IMR-90 (cell line): ENCODE measurements at regions not wholly inside any gene's neighbourhood (a gene's known extent, or its start where the extent isn't known, plus 50 kb on each side); places are given as distances from the start of the nearest gene placed in this dataset.

Source experiments
- ATAC-seq: fragments of 200-7000 bp; cut with Tn5 transposase; 2 replicates; pipeline ENCODE4 v1.9.1; 2020; ENCODE audit warnings: low read depth, mild to moderate bottlenecking, moderate library complexity
- BruUV-seq: library from RNA; stranded (reverse); fragments of 400-500 nt; replicated peaks from 2 replicates; lab custom pipeline; 2021; lab: Mats Ljungman, UMichigan
- CTCF ChIA-PET: fragments of 300-600 bp; formaldehyde crosslinking; extraction: SDS; loops from one replicate; lab custom pipeline; 2021; ENCODE audit warnings: antibody characterized with exemption; lab: Yijun Ruan, JAX
- POLR2A ChIA-PET: fragments of 300-600 bp; sonication (Branson Sonifier 250); formaldehyde crosslinking; loops from one replicate; lab custom pipeline; 2022; ENCODE audit warnings: antibody characterized with exemption; ENCODE audit not compliant: unreplicated experiment; lab: Charles Lee
- DNase-seq: peaks from one replicate; pipeline ENCODE4 v3.0.0; 2013
- H2AFZ ChIP-seq: replicated peaks from 2 replicates; pipeline ENCODE3; 2013; ENCODE audit warnings: low read length, mild to moderate bottlenecking; ENCODE audit not compliant: poor library complexity
- H2AK5ac ChIP-seq: 2 replicates; pipeline ENCODE4 v1.6.1; 2013; ENCODE audit warnings: low read depth, low read length, inconsistent platforms
- H2AK9ac ChIP-seq: replicated peaks from 2 replicates; pipeline ENCODE3; 2013; ENCODE audit warnings: mild to moderate bottlenecking, low read depth, low read length, moderate library complexity; ENCODE audit not compliant: poor library complexity
- H2BK120ac ChIP-seq: 2 replicates; pipeline ENCODE4 v1.6.1; 2013; ENCODE audit warnings: low read depth, low read length, inconsistent platforms
- H2BK15ac ChIP-seq: 3 replicates; pipeline ENCODE4 v1.6.1; 2013; ENCODE audit warnings: low read depth, low read length, inconsistent platforms
- H2BK20ac ChIP-seq: 2 replicates; pipeline ENCODE4 v1.6.1; 2013; ENCODE audit warnings: low read depth, mild to moderate bottlenecking, inconsistent platforms, low read length, moderate library complexity
- H2BK5ac ChIP-seq: 2 replicates; pipeline ENCODE4 v1.6.1; 2013; ENCODE audit warnings: mild to moderate bottlenecking, low read depth, low read length, inconsistent platforms; ENCODE audit not compliant: poor library complexity, severe bottlenecking
- H3K14ac ChIP-seq: replicated peaks from 2 replicates; pipeline ENCODE4 v1.6.1; 2013; ENCODE audit warnings: low read depth, low read length, inconsistent platforms
- H3K18ac ChIP-seq: 2 replicates; pipeline ENCODE4 v1.6.1; 2013; ENCODE audit warnings: low read depth, low read length, control low read depth
- H3K23ac ChIP-seq: 2 replicates; pipeline ENCODE4 v1.6.1; 2013; ENCODE audit warnings: low read depth, low read length, inconsistent platforms
- H3K27ac ChIP-seq: 2 replicates; pipeline ENCODE4 v1.5.1; 2013; ENCODE audit warnings: mild to moderate bottlenecking, control low read depth, low read length; ENCODE audit not compliant: insufficient read depth
- H3K27me3 ChIP-seq: 2 replicates; pipeline ENCODE4 v1.6.1; 2013; ENCODE audit warnings: low read length; ENCODE audit not compliant: control insufficient read depth, insufficient read depth
- H3K36me3 ChIP-seq: 2 replicates; pipeline ENCODE4 v1.6.1; 2013; ENCODE audit warnings: low read length, mixed read lengths; ENCODE audit not compliant: control insufficient read depth, insufficient read depth
- H3K4ac ChIP-seq: 2 replicates; pipeline ENCODE4 v1.6.1; 2013; ENCODE audit warnings: low read depth, low read length, inconsistent platforms
- H3K4me1 ChIP-seq: 2 replicates; pipeline ENCODE4 v1.6.1; 2013; ENCODE audit warnings: low read length, mixed read lengths; ENCODE audit not compliant: control insufficient read depth, insufficient read depth
- H3K4me2 ChIP-seq: 2 replicates; pipeline ENCODE4 v1.6.1; 2013; ENCODE audit warnings: low read depth, mild to moderate bottlenecking, control low read depth, low read length, moderate library complexity
- H3K4me3 ChIP-seq: 2 replicates; pipeline ENCODE4 v1.5.1; 2013; ENCODE audit warnings: low read depth, mild to moderate bottlenecking, control low read depth, low read length, moderate library complexity; ENCODE audit not compliant: insufficient read depth
- H3K56ac ChIP-seq: 2 replicates; pipeline ENCODE4 v1.6.1; 2013; ENCODE audit warnings: low read length, inconsistent platforms; ENCODE audit not compliant: insufficient read depth; ENCODE audit errors: extremely low read depth
- H3K79me1 ChIP-seq, 2 experiments: 2 replicates each; pipeline ENCODE4 v1.6.1; 2013; ENCODE audit warnings: low read length in 2 of 2, inconsistent platforms in 1 of 2, low read depth in 1 of 2
- H3K9ac ChIP-seq: 2 replicates; pipeline ENCODE4 v1.6.1; 2013; ENCODE audit warnings: low read depth, low read length, control low read depth
- H3K9me1 ChIP-seq: 2 replicates; pipeline ENCODE4 v1.6.1; 2013; ENCODE audit warnings: low read length, inconsistent platforms; ENCODE audit not compliant: insufficient read depth
- H3K9me3 ChIP-seq: 2 replicates; pipeline ENCODE4 v1.6.1; 2013; ENCODE audit warnings: low read length; ENCODE audit not compliant: control insufficient read depth, insufficient read depth
- H4K20me1 ChIP-seq: 2 replicates; pipeline ENCODE4 v1.6.1; 2013; ENCODE audit warnings: low read length, inconsistent platforms; ENCODE audit not compliant: insufficient read depth
- H4K5ac ChIP-seq: 2 replicates; pipeline ENCODE4 v1.6.1; 2013; ENCODE audit warnings: mild to moderate bottlenecking, low read depth, low read length, control low read depth
- H4K8ac ChIP-seq, 2 experiments: 2 replicates each; pipeline ENCODE4 v1.6.1; 2013; ENCODE audit warnings: low read depth in 2 of 2, low read length in 2 of 2, control low read depth in 1 of 2, inconsistent platforms in 1 of 2
- H4K91ac ChIP-seq: 2 replicates; pipeline ENCODE4 v1.6.1; 2013; ENCODE audit warnings: low read depth, low read length, inconsistent platforms; ENCODE audit not compliant: insufficient read depth
- CEBPB ChIP-seq: IDR thresholded peaks from 2 replicates; pipeline ENCODE4 v1.6.1; 2012; ENCODE audit warnings: low read depth, low read length, improper control_type of control experiment
- CTCF ChIP-seq: conservative IDR thresholded peaks from 2 replicates; pipeline ENCODE4 v1.5.1; 2012; ENCODE audit warnings: mild to moderate bottlenecking, low read depth, low read length, improper control_type of control experiment
- ELK1 ChIP-seq: fragments of 150-350 bp; IDR thresholded peaks from 2 replicates; pipeline ENCODE4 v1.6.1; 2016; ENCODE audit warnings: low read depth, mild to moderate bottlenecking, low read length, moderate library complexity, borderline replicate concordance
- FOS ChIP-seq: fragments of 150-350 bp; IDR thresholded peaks from 2 replicates; pipeline ENCODE4 v1.6.1; 2016; ENCODE audit warnings: low read depth, low read length
- MAFK ChIP-seq: IDR thresholded peaks from 2 replicates; pipeline ENCODE4 v1.6.1; 2012; ENCODE audit warnings: low read depth, low read length, improper control_type of control experiment
- NFE2L2 ChIP-seq: fragments of 150-350 bp; IDR thresholded peaks from 2 replicates; pipeline ENCODE4 v1.6.1; 2016; ENCODE audit warnings: low read depth, mild to moderate bottlenecking, low read length
- POLR2A ChIP-seq: IDR thresholded peaks from 2 replicates; pipeline ENCODE4 v1.6.1; 2012; ENCODE audit warnings: mild to moderate bottlenecking, low read depth, low read length
- RAD21 ChIP-seq: IDR thresholded peaks from 2 replicates; pipeline ENCODE4 v1.6.1; 2012; ENCODE audit warnings: low read length, improper control_type of control experiment
- RCOR1 ChIP-seq: IDR thresholded peaks from 2 replicates; pipeline ENCODE4 v1.6.1; 2012; ENCODE audit warnings: mild to moderate bottlenecking, low read length, improper control_type of control experiment; ENCODE audit not compliant: insufficient replicate concordance
- RFX5 ChIP-seq: IDR thresholded peaks from 2 replicates; pipeline ENCODE4 v1.8.0; 2012; ENCODE audit warnings: low read depth, mild to moderate bottlenecking, low read length, moderate library complexity
- SMC3 ChIP-seq: fragments of 150-350 bp; IDR thresholded peaks from 2 replicates; pipeline ENCODE4 v1.6.1; 2016; ENCODE audit warnings: low read depth, mild to moderate bottlenecking, antibody characterized with exemption, low read length, moderate library complexity
- USF2 ChIP-seq: fragments of 150-350 bp; IDR thresholded peaks from 2 replicates; pipeline ENCODE4 v1.6.1; 2017; ENCODE audit warnings: mild to moderate bottlenecking, antibody characterized with exemption, low read length, low read depth
- WGBS, 2 experiments: methylation state at CpG; one replicate each; pipeline versions ENCODE4 v1.1.5 to v1.1.7; 2013; ENCODE audit warnings: missing lambda C conversion rate in 2 of 2; ENCODE audit not compliant: insufficient read length in 1 of 2; ENCODE audit errors: extremely low coverage in 2 of 2; 5-methylcytosine and 5-hydroxymethylcytosine counted together
- dilution Hi-C: fragments of 300-500 bp; cut with HindIII; formaldehyde crosslinking; loops from one replicate; pipeline ENCODE4 v1.14.3; 2018; ENCODE audit warnings: low sequenced_read_pairs; ENCODE audit not compliant: unreplicated experiment
- in situ Hi-C: fragments of 300-500 bp; cut with MboI; formaldehyde crosslinking; loops from 3 replicates; pipeline ENCODE4 v1.14.3; 2019; ENCODE audit warnings: low sequenced_read_pairs, inconsistent platforms, mixed read lengths
- intact Hi-C: fragments of 100-400 bp; cut with micrococcal nuclease; formaldehyde crosslinking; loops from 2 replicates; pipeline ENCODE4 v1.10.0; 2022

GRCh38 chr14:95440951-95441350, 75.5 kb downstream of the SYNE3 start (continued):
- no peak for TF ChIP-seq USF2
- no peak for TF ChIP-seq POLR2A

- no peak for ATAC-seq
- H4K5ac ChIP-seq = no peak overlapping the region
- no peak overlapping the region for H3K14ac ChIP-seq
- no peaks in the 10 kb centered on the region for H3K79me1 ChIP-seq
- POLR2A ChIA-PET = interaction anchor here (0.6 kb wide), 1 partner anchor 10 kb away, joined by 4 read pairs; no protein-coding TSS in a partner anchor
- H3K18ac ChIP-seq = no peak overlapping the region
- no peak overlapping the region for H3K56ac ChIP-seq
- H2BK120ac ChIP-seq = no peak overlapping the region
- H2AK5ac ChIP-seq = no peak overlapping the region
- no peak overlapping the region for H3K4me3 ChIP-seq
- H3K36me3 ChIP-seq = peaks cover 8% of the 10 kb centered on the region; the same call in 1 of the 2 replicates
- intact Hi-C loops = no loop called here
- DNase-seq = peak; percentile 15
- H3K9me1 ChIP-seq = peaks cover 2% of the 10 kb centered on the region; the same call in 1 of the 2 replicates
- H4K91ac ChIP-seq = no peak overlapping the region
- TF ChIP-seq RCOR1 (no peak), NFE2L2 (no peak), FOS (no peak), ELK1 (no peak), CEBPB (no peak), RAD21 (no peak), CTCF (no peak), USF2 (no peak), MAFK (no peak), RFX5 (no peak), SMC3 (no peak), POLR2A (no peak)
- no peak overlapping the region for H4K8ac ChIP-seq
- no peak overlapping the region for H2AFZ ChIP-seq
- H2BK20ac ChIP-seq = no peak overlapping the region
- H3K9me3 ChIP-seq = no peaks in the 10 kb centered on the region
- CTCF ChIA-PET = interaction anchor here (1.2 to 1.3 kb wide), 2 partner anchors 12 to 87 kb away, joined by 4 to 5 read pairs; no protein-coding TSS in a partner anchor
- H2BK5ac ChIP-seq = no peak overlapping the region
- dilution Hi-C loops = no loop called here
- no TSS peak for BruUV-seq
- 100% methylated on average over 1 of the region's 5 CpGs; no CpG with 5 or more reads in 1 of the 2 experiments for WGBS, 2 experiments
- H2AK9ac ChIP-seq = no peak overlapping the region
- H4K20me1 ChIP-seq = no peaks in the 10 kb centered on the region
- no peak overlapping the region for H3K4me2 ChIP-seq
- no peak overlapping the region for H3K27ac ChIP-seq
- no peak overlapping the region for H3K23ac ChIP-seq
- H2BK15ac ChIP-seq = no peak overlapping the region
- in situ Hi-C loops = loop anchor here (5.0 to 25.0 kb wide), 2 partner anchors 87 to 322 kb away; no protein-coding TSS in a partner anchor
- no peaks in the 10 kb centered on the region for H3K27me3 ChIP-seq
- H3K4ac ChIP-seq = no peak overlapping the region
- H3K4me1 ChIP-seq = peaks cover 5% of the 10 kb centered on the region
- H3K9ac ChIP-seq = no peak overlapping the region
Observed at GRCh38 chr14:95440496-95440895, 76.0 kb downstream of the SYNE3 start.
